HFFc6 (cell line): ENCODE measurements at regions not wholly inside any gene's neighbourhood (a gene's known extent, or its start where the extent isn't known, plus 50 kb on each side); places are given as distances from the start of the nearest gene placed in this dataset.

Experiments
- DNase-seq: peaks from one replicate; pipeline ENCODE4 v3.0.0-alpha.2; 2018
- H3K27ac Mint-ChIP-seq: 2 replicates; pipeline ENCODE4 v1.8.0; 2020; ENCODE audit warnings: mild to moderate bottlenecking, mixed read lengths
- H3K27me3 Mint-ChIP-seq: 2 replicates; pipeline ENCODE4 v1.8.0; 2021; ENCODE audit warnings: mild to moderate bottlenecking, moderate library complexity, mixed read lengths; ENCODE audit not compliant: insufficient read depth
- H3K36me3 Mint-ChIP-seq: 2 replicates; pipeline ENCODE4 v1.8.0; 2021; ENCODE audit warnings: low read depth, mixed read lengths
- H3K4me1 Mint-ChIP-seq: 2 replicates; pipeline ENCODE4 v1.8.0; 2020; ENCODE audit warnings: low read depth, mixed read lengths
- H3K4me3 Mint-ChIP-seq: 2 replicates; pipeline ENCODE4 v1.8.0; 2020; ENCODE audit warnings: mild to moderate bottlenecking, moderate library complexity, mixed read lengths
- H3K9me3 Mint-ChIP-seq: 2 replicates; pipeline ENCODE4 v1.8.0; 2020; ENCODE audit warnings: mild to moderate bottlenecking, mixed read lengths
- TF ChIP-seq, protein P1 (sequence below): fragments of 200-600 bp; sonication (generic); IDR thresholded peaks from 2 replicates; pipeline ENCODE4 v1.5.0; 2021; ENCODE audit warnings: antibody characterized with exemption, mild to moderate bottlenecking

DNA sequence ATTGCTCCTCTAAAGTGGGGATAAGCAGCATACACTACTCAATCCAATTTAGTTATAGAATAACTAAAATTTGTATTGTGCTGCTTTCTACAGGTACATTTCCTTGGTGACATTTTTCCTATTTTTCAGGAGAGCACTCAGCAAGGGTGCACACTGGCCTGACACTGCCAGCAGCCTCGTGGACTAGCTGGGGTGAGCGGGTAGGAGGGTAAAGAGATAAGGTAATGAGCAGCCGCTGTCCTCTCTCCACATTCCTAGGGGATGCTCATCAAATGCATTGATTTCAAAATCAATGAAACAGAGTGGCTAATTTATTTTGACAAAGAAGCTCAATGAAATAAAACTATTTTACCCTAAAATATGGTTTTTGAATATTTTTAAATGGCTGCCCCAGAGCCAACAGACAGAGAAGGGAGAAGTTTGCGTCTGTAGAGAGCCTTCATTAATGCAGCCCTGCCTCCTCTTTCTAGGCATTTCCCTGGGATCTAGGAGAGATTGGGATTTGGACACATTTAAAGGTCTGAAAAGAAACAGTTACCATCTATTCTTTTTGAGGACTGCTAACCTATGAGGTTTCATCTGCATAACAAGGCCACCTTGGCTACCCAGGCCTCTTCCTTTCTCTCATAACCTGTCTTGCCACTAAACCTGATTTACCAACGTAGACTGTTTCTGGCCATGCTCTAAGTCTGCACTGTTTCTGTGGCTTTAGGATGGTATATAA lies 561.0 kb downstream of the IPMK start:
- Mint-ChIP-seq H3K27me3 (peaks cover under 1% of the 10 kb centered on the region; the same call in 1 of the 2 replicates), H3K4me1 (peaks cover 10% of the 10 kb centered on the region), H3K27ac (no peak overlapping the region), H3K9me3 (no peaks in the 10 kb centered on the region), H3K36me3 (no peaks in the 10 kb centered on the region), H3K4me3 (no peak overlapping the region)
- DNase-seq: no peak
- TF ChIP-seq, protein P1, sequence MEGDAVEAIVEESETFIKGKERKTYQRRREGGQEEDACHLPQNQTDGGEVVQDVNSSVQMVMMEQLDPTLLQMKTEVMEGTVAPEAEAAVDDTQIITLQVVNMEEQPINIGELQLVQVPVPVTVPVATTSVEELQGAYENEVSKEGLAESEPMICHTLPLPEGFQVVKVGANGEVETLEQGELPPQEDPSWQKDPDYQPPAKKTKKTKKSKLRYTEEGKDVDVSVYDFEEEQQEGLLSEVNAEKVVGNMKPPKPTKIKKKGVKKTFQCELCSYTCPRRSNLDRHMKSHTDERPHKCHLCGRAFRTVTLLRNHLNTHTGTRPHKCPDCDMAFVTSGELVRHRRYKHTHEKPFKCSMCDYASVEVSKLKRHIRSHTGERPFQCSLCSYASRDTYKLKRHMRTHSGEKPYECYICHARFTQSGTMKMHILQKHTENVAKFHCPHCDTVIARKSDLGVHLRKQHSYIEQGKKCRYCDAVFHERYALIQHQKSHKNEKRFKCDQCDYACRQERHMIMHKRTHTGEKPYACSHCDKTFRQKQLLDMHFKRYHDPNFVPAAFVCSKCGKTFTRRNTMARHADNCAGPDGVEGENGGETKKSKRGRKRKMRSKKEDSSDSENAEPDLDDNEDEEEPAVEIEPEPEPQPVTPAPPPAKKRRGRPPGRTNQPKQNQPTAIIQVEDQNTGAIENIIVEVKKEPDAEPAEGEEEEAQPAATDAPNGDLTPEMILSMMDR: no peak

DNA sequence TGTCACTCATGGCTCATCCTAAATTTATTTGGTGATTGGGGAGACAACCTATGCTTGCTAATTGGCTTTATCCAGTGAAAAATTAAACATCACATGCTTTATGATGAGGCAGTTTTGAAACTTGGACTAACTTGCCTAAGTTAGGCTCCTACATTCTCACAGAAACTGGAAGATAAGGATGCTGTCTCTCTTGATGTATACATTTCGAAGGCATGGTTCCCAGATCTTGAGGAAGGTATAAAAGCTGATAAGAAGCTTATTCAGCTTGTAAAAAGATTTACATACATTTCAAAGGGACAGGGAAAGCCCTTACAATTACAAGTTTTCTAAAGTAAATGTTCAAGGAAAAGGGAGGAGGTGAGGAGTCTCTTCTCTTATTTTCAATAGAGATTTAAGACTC lies 561.7 kb downstream of the IPMK start:
- Mint-ChIP-seq H3K27ac (no peak overlapping the region; the same call in 1 of the 2 replicates), H3K4me1 (peaks cover 10% of the 10 kb centered on the region), H3K27me3 (no peaks in the 10 kb centered on the region), H3K4me3 (no peak overlapping the region), H3K9me3 (no peaks in the 10 kb centered on the region), H3K36me3 (no peaks in the 10 kb centered on the region)
- no peak for DNase-seq
- TF ChIP-seq, protein P1: no peak

DNA sequence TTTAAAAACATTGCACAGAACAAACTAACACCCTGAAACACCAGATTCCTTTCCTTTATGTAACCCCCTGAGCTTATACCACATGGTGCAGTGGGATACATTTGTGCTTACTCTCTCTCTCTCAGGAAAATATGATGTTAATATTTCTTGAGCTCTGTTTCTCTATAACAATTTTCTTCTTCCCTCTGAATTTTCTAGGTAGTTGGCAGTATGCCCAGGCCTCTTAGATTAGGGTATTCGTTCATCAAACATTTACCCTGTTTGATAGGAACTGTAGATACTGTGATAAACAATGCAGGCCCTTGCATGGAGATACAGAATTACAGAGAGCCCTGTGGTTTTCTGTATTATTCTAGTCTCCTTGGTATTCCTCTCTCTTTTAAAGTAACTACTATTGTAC lies 567.8 kb downstream of the IPMK start:
- Mint-ChIP-seq H3K27ac (0 out of 2 replicates have a peak overlapping the region, but pooled peaks have one; percentile 1), H3K4me1 (peaks cover 54% of the 10 kb centered on the region), H3K27me3 (no peaks in the 10 kb centered on the region), H3K9me3 (no peaks in the 10 kb centered on the region), H3K4me3 (no peak overlapping the region), H3K36me3 (no peaks in the 10 kb centered on the region)
- no peak for DNase-seq
- TF ChIP-seq, protein P1: no peak

DNA sequence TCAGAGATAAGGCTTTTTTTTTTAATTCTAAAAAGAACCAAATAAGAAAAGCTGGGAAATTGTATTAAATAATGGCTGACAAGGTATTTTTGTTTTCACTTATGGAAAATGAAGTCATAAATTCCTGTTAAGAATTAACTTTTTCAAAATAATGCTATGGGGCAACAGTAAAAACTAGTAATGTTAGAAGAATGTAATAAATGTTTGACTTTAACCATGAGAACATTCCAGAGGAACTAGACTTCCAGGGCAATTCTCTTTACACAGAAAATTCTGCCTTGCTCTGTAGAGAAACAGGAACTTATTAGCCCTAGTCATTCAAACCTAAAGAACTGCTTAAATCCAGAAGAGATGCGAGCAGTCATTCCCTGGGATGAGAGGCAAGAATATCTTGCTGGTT lies 571.1 kb downstream of the IPMK start:
- Mint-ChIP-seq H3K27ac (peak overlapping the region; percentile 93), H3K4me3 (peak overlapping the region; percentile 74), H3K9me3 (no peaks in the 10 kb centered on the region), H3K4me1 (peaks cover 67% of the 10 kb centered on the region), H3K36me3 (no peaks in the 10 kb centered on the region), H3K27me3 (no peaks in the 10 kb centered on the region)
- peak; percentile 89 for DNase-seq
- TF ChIP-seq, protein P1: no peak

DNA sequence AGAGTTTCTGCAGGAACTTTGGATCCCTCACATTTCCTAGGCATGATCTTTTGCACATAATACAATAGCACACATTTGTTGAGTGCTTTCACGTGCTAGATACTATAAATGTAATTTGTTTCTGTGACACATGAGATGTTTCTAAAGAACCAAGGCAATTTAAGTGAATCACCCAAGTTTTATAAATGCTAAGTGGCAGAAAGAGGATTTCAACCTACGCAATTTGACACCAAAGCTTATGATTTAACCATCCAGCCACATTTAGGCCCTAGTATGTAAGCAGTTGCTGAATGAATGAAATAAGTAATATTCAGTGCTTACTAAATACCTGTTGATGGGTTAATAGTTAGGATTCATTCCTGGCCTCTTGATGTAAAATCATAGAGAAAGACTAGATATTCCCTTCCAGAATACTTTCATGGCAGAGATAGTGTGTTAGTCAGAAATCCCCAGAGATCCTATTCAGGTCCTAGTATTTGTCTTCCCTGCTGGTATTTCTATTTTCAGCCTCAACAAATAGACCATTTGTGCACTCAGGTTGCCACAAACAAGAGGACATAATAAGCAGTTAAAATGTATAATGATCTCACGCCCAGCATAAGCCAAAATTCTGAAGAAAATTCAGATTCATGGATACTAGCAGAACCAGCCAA lies 572.6 kb downstream of the IPMK start:
- Mint-ChIP-seq H3K4me3 (no peak overlapping the region), H3K9me3 (no peaks in the 10 kb centered on the region), H3K27me3 (no peaks in the 10 kb centered on the region), H3K4me1 (peaks cover 70% of the 10 kb centered on the region), H3K27ac (peak overlapping the region; percentile 60), H3K36me3 (no peaks in the 10 kb centered on the region)
- TF ChIP-seq, protein P1: no peak
- peak; percentile 10 for DNase-seq
